ENCODE measurements at regions not wholly inside any gene's neighbourhood (a gene's known extent, or its start where the extent isn't known, plus 50 kb on each side); places are given as distances from the start of the nearest gene placed in this dataset.

- H3K9me3 ChIP-seq (ENCODE audit: control insufficient read depth in 2 of 2, low read length in 2 of 2), result no peaks in the 10 kb centered on the region
- H3K4me3 ChIP-seq (ENCODE audit: low read depth, low read length), result no peak overlapping the region
- H3K4me1 ChIP-seq (ENCODE audit: control insufficient read depth, insufficient read depth, low read length, poor library complexity, severe bottlenecking), result no peaks in the 10 kb centered on the region
- Mint-ChIP-seq H3K27me3 (no peaks in the 10 kb centered on the region), H3K4me3 (no peak overlapping the region), H3K9me3 (peaks cover 0 to 1% (median 0%) of the 10 kb centered on the region in 7 donors), H3K4me1 (no peaks in the 10 kb centered on the region), H3K27ac (no peak overlapping the region), H3K36me3 (no peaks in the 10 kb centered on the region)
- ATAC-seq (ENCODE audit: low read depth in 2 of 2) (no peak), DNase-seq (no peak)
- H3K36me3 ChIP-seq (ENCODE audit: control insufficient read depth, insufficient read depth, low read length), result no peaks in the 10 kb centered on the region
- H3K27ac ChIP-seq (ENCODE audit: insufficient read depth, low read length, poor library complexity, severe bottlenecking), result no peak overlapping the region
- H3K27me3 ChIP-seq (ENCODE audit: control insufficient read depth, insufficient read depth, low read length), result no peaks in the 10 kb centered on the region
Measured at GRCh38 chr2:142596334-142597088, 281.0 kb upstream of the KYNU start.

GRCh38 chr2:142594935-142595334 lies 282.5 kb upstream of the KYNU start:
- no peaks in the 10 kb centered on the region for H3K27me3 ChIP-seq (ENCODE audit: control insufficient read depth, insufficient read depth, low read length)
- H3K27ac ChIP-seq (ENCODE audit: insufficient read depth, low read length, poor library complexity, severe bottlenecking), result no peak overlapping the region
- Mint-ChIP-seq H3K27me3 (no peaks in the 10 kb centered on the region), H3K36me3 (no peaks in the 10 kb centered on the region), H3K4me1 (no peaks in the 10 kb centered on the region), H3K27ac (no peak overlapping the region), H3K4me3 (no peak overlapping the region), H3K9me3 (peaks cover 0 to 1% (median 0%) of the 10 kb centered on the region in 7 donors)
- H3K4me3 ChIP-seq (ENCODE audit: low read depth, low read length), result no peak overlapping the region
- no peak for DNase-seq
- no peaks in the 10 kb centered on the region for H3K36me3 ChIP-seq (ENCODE audit: control insufficient read depth, insufficient read depth, low read length)
- H3K4me1 ChIP-seq (ENCODE audit: control insufficient read depth, insufficient read depth, low read length, poor library complexity, severe bottlenecking), result no peaks in the 10 kb centered on the region
- ATAC-seq (ENCODE audit: low read depth in 2 of 2), result no peak
- no peaks in the 10 kb centered on the region for H3K9me3 ChIP-seq (ENCODE audit: control insufficient read depth in 2 of 2, low read length in 2 of 2)

GRCh38 chr2:142592171-142592570 lies 285.3 kb upstream of the KYNU start:
- Histone ChIP-seq H3K4me1 (ENCODE audit: control insufficient read depth, insufficient read depth, low read length, poor library complexity, severe bottlenecking) (no peaks in the 10 kb centered on the region), H3K27me3 (ENCODE audit: control insufficient read depth, insufficient read depth, low read length) (no peaks in the 10 kb centered on the region), H3K4me3 (ENCODE audit: low read depth, low read length) (no peak overlapping the region), H3K36me3 (ENCODE audit: control insufficient read depth, insufficient read depth, low read length) (no peaks in the 10 kb centered on the region), H3K9me3 (ENCODE audit: control insufficient read depth in 2 of 2, low read length in 2 of 2) (no peaks in the 10 kb centered on the region), H3K27ac (ENCODE audit: insufficient read depth, low read length, poor library complexity, severe bottlenecking) (no peak overlapping the region)
- no peaks in the 10 kb centered on the region for H3K36me3 Mint-ChIP-seq
- H3K9me3 Mint-ChIP-seq, result peaks cover 0 to 1% (median 0%) of the 10 kb centered on the region in 7 donors
- ATAC-seq (ENCODE audit: low read depth in 2 of 2) (no peak), DNase-seq (no peak)
- no peak overlapping the region for H3K27ac Mint-ChIP-seq
- H3K4me1 Mint-ChIP-seq, result no peaks in the 10 kb centered on the region
- no peak overlapping the region for H3K4me3 Mint-ChIP-seq
- H3K27me3 Mint-ChIP-seq, result no peaks in the 10 kb centered on the region

GRCh38 chr2:142591420-142591819 lies 286.0 kb upstream of the KYNU start:
- no peaks in the 10 kb centered on the region for H3K9me3 ChIP-seq (ENCODE audit: control insufficient read depth in 2 of 2, low read length in 2 of 2)
- DNase-seq, result no peak
- Mint-ChIP-seq H3K27me3 (no peaks in the 10 kb centered on the region), H3K4me1 (no peaks in the 10 kb centered on the region), H3K27ac (no peak overlapping the region), H3K9me3 (no peaks in the 10 kb centered on the region), H3K4me3 (no peak overlapping the region), H3K36me3 (no peaks in the 10 kb centered on the region)
- no peaks in the 10 kb centered on the region for H3K4me1 ChIP-seq (ENCODE audit: control insufficient read depth, insufficient read depth, low read length, poor library complexity, severe bottlenecking)
- no peak overlapping the region for H3K27ac ChIP-seq (ENCODE audit: insufficient read depth, low read length, poor library complexity, severe bottlenecking)
- no peaks in the 10 kb centered on the region for H3K36me3 ChIP-seq (ENCODE audit: control insufficient read depth, insufficient read depth, low read length)
- no peak for ATAC-seq (ENCODE audit: low read depth in 2 of 2)
- H3K27me3 ChIP-seq (ENCODE audit: control insufficient read depth, insufficient read depth, low read length), result no peaks in the 10 kb centered on the region
- no peak overlapping the region for H3K4me3 ChIP-seq (ENCODE audit: low read depth, low read length)

GRCh38 chr2:142588269-142588668 lies 289.2 kb upstream of the KYNU start:
- no peaks in the 10 kb centered on the region for H3K4me1 Mint-ChIP-seq

GRCh38 chr2:142586693-142587580 lies 290.5 kb upstream of the KYNU start:
- Histone ChIP-seq H3K9me3 (ENCODE audit: control insufficient read depth in 2 of 2, low read length in 2 of 2) (no peaks in the 10 kb centered on the region), H3K36me3 (ENCODE audit: control insufficient read depth, insufficient read depth, low read length) (no peaks in the 10 kb centered on the region), H3K4me1 (ENCODE audit: control insufficient read depth, insufficient read depth, low read length, poor library complexity, severe bottlenecking) (no peaks in the 10 kb centered on the region), H3K27me3 (ENCODE audit: control insufficient read depth, insufficient read depth, low read length) (no peaks in the 10 kb centered on the region), H3K4me3 (ENCODE audit: low read depth, low read length) (no peak overlapping the region), H3K27ac (ENCODE audit: insufficient read depth, low read length, poor library complexity, severe bottlenecking) (no peak overlapping the region)
- DNase-seq (no peak), ATAC-seq (ENCODE audit: low read depth in 2 of 2) (no peak)
- Mint-ChIP-seq H3K36me3 (no peaks in the 10 kb centered on the region), H3K27ac (no peak overlapping the region), H3K4me1 (no peaks in the 10 kb centered on the region), H3K27me3 (no peaks in the 10 kb centered on the region), H3K4me3 (no peak overlapping the region), H3K9me3 (peaks cover 0 to 7% (median 2%) of the 10 kb centered on the region in 7 donors)

More at GRCh38 chr2:142588269-142588668, 289.2 kb upstream of the KYNU start:
- DNase-seq (no peak), ATAC-seq (ENCODE audit: low read depth in 2 of 2) (no peak)
- Histone ChIP-seq H3K4me1 (ENCODE audit: control insufficient read depth, insufficient read depth, low read length, poor library complexity, severe bottlenecking) (no peaks in the 10 kb centered on the region), H3K27me3 (ENCODE audit: control insufficient read depth, insufficient read depth, low read length) (no peaks in the 10 kb centered on the region), H3K27ac (ENCODE audit: insufficient read depth, low read length, poor library complexity, severe bottlenecking) (no peak overlapping the region), H3K4me3 (ENCODE audit: low read depth, low read length) (no peak overlapping the region), H3K9me3 (ENCODE audit: control insufficient read depth in 2 of 2, low read length in 2 of 2) (no peaks in the 10 kb centered on the region), H3K36me3 (ENCODE audit: control insufficient read depth, insufficient read depth, low read length) (no peaks in the 10 kb centered on the region)
- Mint-ChIP-seq H3K4me3 (no peak overlapping the region), H3K36me3 (no peaks in the 10 kb centered on the region), H3K27ac (no peak overlapping the region), H3K9me3 (peaks cover 0 to 5% (median 0%) of the 10 kb centered on the region in 7 donors), H3K27me3 (no peaks in the 10 kb centered on the region)

GRCh38 chr2:142585785-142586184 lies 291.7 kb upstream of the KYNU start:
- no peak for ATAC-seq (ENCODE audit: low read depth in 2 of 2)
- Histone ChIP-seq H3K27ac (ENCODE audit: insufficient read depth, low read length, poor library complexity, severe bottlenecking) (no peak overlapping the region), H3K4me3 (ENCODE audit: low read depth, low read length) (no peak overlapping the region), H3K4me1 (ENCODE audit: control insufficient read depth, insufficient read depth, low read length, poor library complexity, severe bottlenecking) (no peaks in the 10 kb centered on the region), H3K36me3 (ENCODE audit: control insufficient read depth, insufficient read depth, low read length) (no peaks in the 10 kb centered on the region), H3K9me3 (ENCODE audit: control insufficient read depth in 2 of 2, low read length in 2 of 2) (no peaks in the 10 kb centered on the region), H3K27me3 (ENCODE audit: control insufficient read depth, insufficient read depth, low read length) (no peaks in the 10 kb centered on the region)
- Mint-ChIP-seq H3K36me3 (no peaks in the 10 kb centered on the region), H3K4me3 (no peak overlapping the region), H3K9me3 (peaks cover 0 to 12% (median 3%) of the 10 kb centered on the region in 7 donors), H3K4me1 (no peaks in the 10 kb centered on the region), H3K27me3 (no peaks in the 10 kb centered on the region), H3K27ac (no peak overlapping the region)
- DNase-seq, result no peak

Data from CD4-positive, CD25-positive, alpha-beta regulatory T cell (primary cell).